Liver (tissue), 3 donors: ENCODE measurements at regions not wholly inside any gene's neighbourhood (a gene's known extent, or its start where the extent isn't known, plus 50 kb on each side); places are given as distances from the start of the nearest gene placed in this dataset.

Experiments
- RAD21 ChIP-seq, 2 donors: IDR thresholded peaks; 2 replicates each; pipeline ENCODE4 v1.6.1; 2016; ENCODE audit warnings: antibody characterized with exemption in 2 of 2, mild to moderate bottlenecking in 2 of 2
- TAF1 ChIP-seq: conservative IDR thresholded peaks from 2 replicates; pipeline ENCODE4 v1.6.1; 2016; ENCODE audit warnings: antibody characterized with exemption, mild to moderate bottlenecking
- TF ChIP-seq, protein P1 (sequence below): fragments of 150-350 bp; IDR thresholded peaks from 2 replicates; pipeline ENCODE4 v1.5.1; 2017; ENCODE audit warnings: improper control_type of control experiment, low read depth, low read length; ENCODE audit not compliant: missing input control
- TF ChIP-seq, protein P2 (sequence below): IDR thresholded peaks from 2 replicates; pipeline ENCODE4 v1.6.1; 2016; ENCODE audit warnings: antibody characterized with exemption
- donor health status: healthy.
- donor health status: healthy.

DNA sequence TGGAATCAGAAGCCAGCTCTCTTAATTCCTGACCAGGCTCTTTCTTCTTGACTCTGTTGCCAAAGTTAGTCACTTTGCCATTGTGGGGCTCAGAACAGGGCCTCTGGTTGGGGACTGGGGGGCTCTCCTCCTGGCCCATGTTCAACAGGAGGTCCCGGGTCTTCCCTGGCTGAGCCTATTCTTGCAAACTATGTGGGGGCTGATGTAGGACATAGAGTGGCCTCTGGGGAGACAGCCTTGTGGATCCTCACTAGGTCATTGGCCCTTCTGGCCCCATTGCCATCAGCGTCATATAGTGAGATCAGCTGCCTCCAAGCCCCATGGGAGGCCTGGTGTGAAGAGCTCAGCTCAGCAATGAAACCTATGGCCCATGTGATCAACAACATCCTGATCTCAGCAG, 77.6 kb upstream of the LEP start:
- TF ChIP-seq, protein P1, sequence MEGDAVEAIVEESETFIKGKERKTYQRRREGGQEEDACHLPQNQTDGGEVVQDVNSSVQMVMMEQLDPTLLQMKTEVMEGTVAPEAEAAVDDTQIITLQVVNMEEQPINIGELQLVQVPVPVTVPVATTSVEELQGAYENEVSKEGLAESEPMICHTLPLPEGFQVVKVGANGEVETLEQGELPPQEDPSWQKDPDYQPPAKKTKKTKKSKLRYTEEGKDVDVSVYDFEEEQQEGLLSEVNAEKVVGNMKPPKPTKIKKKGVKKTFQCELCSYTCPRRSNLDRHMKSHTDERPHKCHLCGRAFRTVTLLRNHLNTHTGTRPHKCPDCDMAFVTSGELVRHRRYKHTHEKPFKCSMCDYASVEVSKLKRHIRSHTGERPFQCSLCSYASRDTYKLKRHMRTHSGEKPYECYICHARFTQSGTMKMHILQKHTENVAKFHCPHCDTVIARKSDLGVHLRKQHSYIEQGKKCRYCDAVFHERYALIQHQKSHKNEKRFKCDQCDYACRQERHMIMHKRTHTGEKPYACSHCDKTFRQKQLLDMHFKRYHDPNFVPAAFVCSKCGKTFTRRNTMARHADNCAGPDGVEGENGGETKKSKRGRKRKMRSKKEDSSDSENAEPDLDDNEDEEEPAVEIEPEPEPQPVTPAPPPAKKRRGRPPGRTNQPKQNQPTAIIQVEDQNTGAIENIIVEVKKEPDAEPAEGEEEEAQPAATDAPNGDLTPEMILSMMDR: no peak
- TF ChIP-seq TAF1 (no peak), RAD21 (IDR thresholded peaks at IDR 0.05) (no peak)
- TF ChIP-seq, protein P2, sequence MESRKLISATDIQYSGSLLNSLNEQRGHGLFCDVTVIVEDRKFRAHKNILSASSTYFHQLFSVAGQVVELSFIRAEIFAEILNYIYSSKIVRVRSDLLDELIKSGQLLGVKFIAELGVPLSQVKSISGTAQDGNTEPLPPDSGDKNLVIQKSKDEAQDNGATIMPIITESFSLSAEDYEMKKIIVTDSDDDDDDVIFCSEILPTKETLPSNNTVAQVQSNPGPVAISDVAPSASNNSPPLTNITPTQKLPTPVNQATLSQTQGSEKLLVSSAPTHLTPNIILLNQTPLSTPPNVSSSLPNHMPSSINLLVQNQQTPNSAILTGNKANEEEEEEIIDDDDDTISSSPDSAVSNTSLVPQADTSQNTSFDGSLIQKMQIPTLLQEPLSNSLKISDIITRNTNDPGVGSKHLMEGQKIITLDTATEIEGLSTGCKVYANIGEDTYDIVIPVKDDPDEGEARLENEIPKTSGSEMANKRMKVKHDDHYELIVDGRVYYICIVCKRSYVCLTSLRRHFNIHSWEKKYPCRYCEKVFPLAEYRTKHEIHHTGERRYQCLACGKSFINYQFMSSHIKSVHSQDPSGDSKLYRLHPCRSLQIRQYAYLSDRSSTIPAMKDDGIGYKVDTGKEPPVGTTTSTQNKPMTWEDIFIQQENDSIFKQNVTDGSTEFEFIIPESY: no peak
